Loucy (cell line): ENCODE measurements at regions not wholly inside any gene's neighbourhood (a gene's known extent, or its start where the extent isn't known, plus 50 kb on each side); places are given as distances from the start of the nearest gene placed in this dataset.

Experiments used
- H2AFZ ChIP-seq: fragments of 200-600 bp; sonication (generic); 2 replicates; pipeline ENCODE4 v1.6.0; 2016; ENCODE audit warnings: antibody characterized with exemption, mild to moderate bottlenecking, low read length, moderate library complexity
- H3F3A ChIP-seq: fragments of 200-600 bp; 2 replicates; pipeline ENCODE4 v1.6.0; 2016; ENCODE audit warnings: antibody characterized with exemption, low read depth, mild to moderate bottlenecking
- H3K27me3 ChIP-seq: fragments of 200-600 bp; sonication (generic); 2 replicates; pipeline ENCODE4 v1.6.1; 2014; ENCODE audit warnings: low read length, mild to moderate bottlenecking; ENCODE audit not compliant: insufficient read depth, poor library complexity, severe bottlenecking
- H3K36me3 ChIP-seq: fragments of 200-600 bp; sonication (generic); 2 replicates; pipeline ENCODE4 v1.6.1; 2016; ENCODE audit warnings: low read length; ENCODE audit not compliant: insufficient read depth
- H3K4me1 ChIP-seq: fragments of 200-600 bp; sonication (generic); 2 replicates; pipeline ENCODE4 v1.5.1; 2014; ENCODE audit warnings: low read length, mild to moderate bottlenecking; ENCODE audit not compliant: insufficient read depth, poor library complexity, severe bottlenecking
- H3K4me2 ChIP-seq: fragments of 200-600 bp; sonication (generic); 2 replicates; pipeline ENCODE4 v1.6.0; 2014; ENCODE audit warnings: antibody characterized with exemption, low read length, low read depth, mild to moderate bottlenecking; ENCODE audit not compliant: poor library complexity, severe bottlenecking
- H3K4me3 ChIP-seq: fragments of 200-600 bp; sonication (generic); 2 replicates; pipeline ENCODE4 v1.5.1; 2014; ENCODE audit warnings: low read length, mild to moderate bottlenecking, mixed read lengths; ENCODE audit not compliant: poor library complexity, severe bottlenecking
- H3K79me2 ChIP-seq: fragments of 200-600 bp; sonication (generic); 2 replicates; pipeline ENCODE4 v1.6.1; 2014; ENCODE audit warnings: low read length; ENCODE audit not compliant: insufficient read depth
- H3K9ac ChIP-seq: fragments of 200-600 bp; sonication (generic); 2 replicates; pipeline ENCODE4 v1.6.0; 2014; ENCODE audit warnings: mild to moderate bottlenecking, low read depth, low read length, moderate library complexity; ENCODE audit not compliant: poor library complexity, severe bottlenecking
- H3K9me2 ChIP-seq: fragments of 200-600 bp; sonication (generic); replicated peaks from 2 replicates; pipeline ENCODE4 v1.6.1; 2016; ENCODE audit warnings: low read depth, low read length, mixed read lengths
- H3K9me3 ChIP-seq: fragments of 200-600 bp; sonication (generic); 2 replicates; pipeline ENCODE4 v1.6.1; 2014; ENCODE audit warnings: mild to moderate bottlenecking, antibody characterized with exemption, low read length, low read depth; ENCODE audit not compliant: insufficient read depth
- H4K20me1 ChIP-seq: fragments of 200-600 bp; sonication (generic); 2 replicates; pipeline ENCODE4 v1.6.0; 2014; ENCODE audit warnings: antibody characterized with exemption, low read length, mild to moderate bottlenecking; ENCODE audit not compliant: insufficient read depth, poor library complexity, severe bottlenecking
- EZH2phosphoT487 ChIP-seq: fragments of 200-600 bp; IDR thresholded peaks from 2 replicates; pipeline ENCODE4 v1.6.1; 2018; ENCODE audit warnings: antibody characterized with exemption, mild to moderate bottlenecking, moderate library complexity, borderline replicate concordance
- TF ChIP-seq, protein P1 (sequence below): fragments of 200-600 bp; sonication (generic); conservative IDR thresholded peaks from 2 replicates; pipeline ENCODE4 v1.5.1; 2014; ENCODE audit warnings: mild to moderate bottlenecking, antibody characterized with exemption, low read length

DNA sequence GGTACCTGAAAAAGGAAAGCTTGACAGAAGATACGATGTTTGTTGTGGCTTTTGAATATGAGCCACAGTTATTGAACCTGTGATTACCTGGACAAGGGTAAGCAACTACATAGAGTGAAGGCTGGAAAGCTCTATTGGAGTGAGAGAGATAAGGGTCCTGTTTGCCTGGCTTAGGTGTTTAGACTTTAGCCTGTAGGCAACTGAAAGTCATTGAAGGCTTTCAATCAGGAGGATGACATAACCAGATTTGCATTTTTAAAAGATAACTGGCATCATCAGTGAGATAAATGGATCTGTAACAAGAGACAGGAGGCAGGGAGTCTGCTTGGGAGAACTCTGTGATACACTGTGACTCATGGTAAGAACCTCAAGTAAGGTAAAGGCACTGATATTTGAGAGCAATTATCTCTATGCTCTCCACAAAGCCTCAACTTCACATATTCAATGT, 128.9 kb upstream of the SOX5 start:
- Histone ChIP-seq H3K79me2 (no peaks in the 10 kb centered on the region), H3K27me3 (no peaks in the 10 kb centered on the region), H4K20me1 (no peaks in the 10 kb centered on the region), H3K4me1 (peaks cover 8% of the 10 kb centered on the region), H3K36me3 (no peaks in the 10 kb centered on the region), H3K9me3 (no peaks in the 10 kb centered on the region), H2AFZ (no peak overlapping the region), H3F3A (no peaks in the 10 kb centered on the region), H3K4me2 (no peak overlapping the region), H3K9ac (no peak overlapping the region), H3K4me3 (no peak overlapping the region), H3K9me2 (no peaks in the 10 kb centered on the region)
- TF ChIP-seq EZH2phosphoT487 = no peak
- TF ChIP-seq, protein P1, sequence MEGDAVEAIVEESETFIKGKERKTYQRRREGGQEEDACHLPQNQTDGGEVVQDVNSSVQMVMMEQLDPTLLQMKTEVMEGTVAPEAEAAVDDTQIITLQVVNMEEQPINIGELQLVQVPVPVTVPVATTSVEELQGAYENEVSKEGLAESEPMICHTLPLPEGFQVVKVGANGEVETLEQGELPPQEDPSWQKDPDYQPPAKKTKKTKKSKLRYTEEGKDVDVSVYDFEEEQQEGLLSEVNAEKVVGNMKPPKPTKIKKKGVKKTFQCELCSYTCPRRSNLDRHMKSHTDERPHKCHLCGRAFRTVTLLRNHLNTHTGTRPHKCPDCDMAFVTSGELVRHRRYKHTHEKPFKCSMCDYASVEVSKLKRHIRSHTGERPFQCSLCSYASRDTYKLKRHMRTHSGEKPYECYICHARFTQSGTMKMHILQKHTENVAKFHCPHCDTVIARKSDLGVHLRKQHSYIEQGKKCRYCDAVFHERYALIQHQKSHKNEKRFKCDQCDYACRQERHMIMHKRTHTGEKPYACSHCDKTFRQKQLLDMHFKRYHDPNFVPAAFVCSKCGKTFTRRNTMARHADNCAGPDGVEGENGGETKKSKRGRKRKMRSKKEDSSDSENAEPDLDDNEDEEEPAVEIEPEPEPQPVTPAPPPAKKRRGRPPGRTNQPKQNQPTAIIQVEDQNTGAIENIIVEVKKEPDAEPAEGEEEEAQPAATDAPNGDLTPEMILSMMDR = no peak

DNA sequence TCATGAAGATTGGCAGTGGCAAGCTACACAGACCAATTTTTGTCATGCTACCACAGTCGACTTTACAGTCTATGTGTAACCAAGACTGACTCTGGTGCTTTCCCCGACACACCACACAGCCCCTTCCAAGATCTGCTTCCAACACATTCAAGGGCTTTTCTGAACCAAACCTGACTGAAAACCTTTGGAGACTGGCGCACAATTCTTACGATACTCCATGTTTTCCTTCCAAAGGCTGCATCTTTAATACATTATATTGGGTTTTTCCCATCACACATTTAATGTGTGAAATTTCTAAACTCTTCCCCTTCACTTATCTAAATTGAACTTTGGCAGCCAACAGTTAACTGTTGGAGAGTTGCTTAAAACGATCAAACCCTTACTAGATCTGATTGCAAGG, 127.7 kb upstream of the SOX5 start:
- H3K4me2 ChIP-seq = no peak overlapping the region
- H2AFZ ChIP-seq = no peak overlapping the region
- no peaks in the 10 kb centered on the region for H3F3A ChIP-seq
- H3K9ac ChIP-seq = no peak overlapping the region
- H3K4me1 ChIP-seq = peaks cover 8% of the 10 kb centered on the region
- no peaks in the 10 kb centered on the region for H3K36me3 ChIP-seq
- TF ChIP-seq, protein P1 = no peak
- no peaks in the 10 kb centered on the region for H3K27me3 ChIP-seq
- H3K79me2 ChIP-seq = no peaks in the 10 kb centered on the region
- H3K9me2 ChIP-seq = no peaks in the 10 kb centered on the region
- no peaks in the 10 kb centered on the region for H3K9me3 ChIP-seq
- H3K4me3 ChIP-seq = no peak overlapping the region
- H4K20me1 ChIP-seq = no peaks in the 10 kb centered on the region

DNA sequence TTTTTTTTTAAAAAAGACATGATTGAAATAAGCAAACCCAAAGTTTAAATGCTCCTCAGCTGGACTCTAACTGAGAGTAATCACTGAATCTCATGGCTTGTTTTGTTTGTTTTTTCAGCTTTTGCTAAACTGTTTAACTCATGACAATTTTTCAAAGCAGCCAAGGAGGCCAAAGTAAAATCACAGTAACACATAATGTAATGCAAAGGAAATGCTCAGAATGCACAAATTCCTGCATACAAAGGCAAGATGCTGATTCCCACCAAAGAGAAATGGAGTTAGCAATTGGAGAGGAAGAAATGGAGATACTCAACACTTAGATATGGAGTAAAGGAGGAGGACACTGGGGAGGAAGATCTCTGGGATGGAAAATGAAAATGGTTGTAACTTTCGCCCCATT, 126.2 kb upstream of the SOX5 start:
- H3K9ac ChIP-seq = no peak overlapping the region
- no peak overlapping the region for H2AFZ ChIP-seq
- H3K79me2 ChIP-seq = no peaks in the 10 kb centered on the region
- peaks cover 8% of the 10 kb centered on the region for H3K4me1 ChIP-seq
- H3K4me3 ChIP-seq = no peak overlapping the region
- no peaks in the 10 kb centered on the region for H4K20me1 ChIP-seq
- H3K36me3 ChIP-seq = no peaks in the 10 kb centered on the region
- H3K4me2 ChIP-seq = no peak overlapping the region
- H3K9me3 ChIP-seq = no peaks in the 10 kb centered on the region
- H3K9me2 ChIP-seq = no peaks in the 10 kb centered on the region
- TF ChIP-seq, protein P1 = no peak
- no peak for TF ChIP-seq EZH2phosphoT487
- no peaks in the 10 kb centered on the region for H3K27me3 ChIP-seq
- no peaks in the 10 kb centered on the region for H3F3A ChIP-seq
